Hepatocyte (in vitro differentiated cells): ENCODE measurements at regions not wholly inside any gene's neighbourhood (a gene's known extent, or its start where the extent isn't known, plus 50 kb on each side); places are given as distances from the start of the nearest gene placed in this dataset.

ENCODE experiments used
- DNase-seq: peaks from one replicate; pipeline ENCODE4 v3.0.0-alpha.2; 2016; ENCODE audit warnings: low spot score
- H2AFZ ChIP-seq: fragments of 200-600 bp; sonication (generic); 2 replicates; pipeline ENCODE4 v1.6.0; 2016; ENCODE audit warnings: antibody characterized with exemption, mild to moderate bottlenecking
- H3K27ac ChIP-seq: fragments of 200-600 bp; sonication (generic); 2 replicates; pipeline ENCODE4 v1.5.1; 2016; ENCODE audit warnings: mild to moderate bottlenecking
- H3K27me3 ChIP-seq: fragments of 200-600 bp; sonication (generic); 2 replicates; pipeline ENCODE4 v1.6.1; 2016
- H3K36me3 ChIP-seq: fragments of 200-600 bp; sonication (generic); replicated peaks from 2 replicates; pipeline ENCODE4 v1.5.1; 2016; ENCODE audit warnings: low read depth; ENCODE audit not compliant: insufficient read depth
- H3K4me1 ChIP-seq: fragments of 200-600 bp; sonication (generic); 2 replicates; pipeline ENCODE4 v1.5.1; 2016; ENCODE audit warnings: mild to moderate bottlenecking, moderate library complexity; ENCODE audit not compliant: insufficient read depth
- H3K4me2 ChIP-seq: fragments of 200-600 bp; sonication (generic); 2 replicates; pipeline ENCODE4 v1.6.0; 2016
- H3K4me3 ChIP-seq: fragments of 200-600 bp; sonication (generic); 2 replicates; pipeline ENCODE4 v1.5.1; 2016; ENCODE audit warnings: mild to moderate bottlenecking
- H3K79me2 ChIP-seq: fragments of 200-600 bp; sonication (generic); 2 replicates; pipeline ENCODE4 v1.6.0; 2017; ENCODE audit warnings: mild to moderate bottlenecking
- H3K9me2 ChIP-seq: fragments of 200-600 bp; sonication (generic); replicated peaks from 2 replicates; pipeline ENCODE4 v1.6.0; 2017; ENCODE audit warnings: mild to moderate bottlenecking; ENCODE audit not compliant: insufficient read depth
- H3K9me3 ChIP-seq: fragments of 200-600 bp; sonication (generic); 2 replicates; pipeline ENCODE4 v1.5.1; 2016; ENCODE audit warnings: low read depth, mild to moderate bottlenecking
- H4K20me1 ChIP-seq: fragments of 200-600 bp; sonication (generic); 2 replicates; pipeline ENCODE4 v1.6.0; 2016; ENCODE audit warnings: mild to moderate bottlenecking; ENCODE audit not compliant: insufficient read depth, poor library complexity, severe bottlenecking
- EZH2 ChIP-seq: fragments of 200-600 bp; sonication (generic); IDR thresholded peaks from 2 replicates; pipeline ENCODE4 v1.6.1; 2016; ENCODE audit warnings: antibody characterized with exemption, mild to moderate bottlenecking, borderline replicate concordance
- EZH2phosphoT487 ChIP-seq: fragments of 200-600 bp; sonication (generic); IDR thresholded peaks from one replicate; pipeline ENCODE4 v1.6.1; 2018; ENCODE audit warnings: antibody characterized with exemption, mild to moderate bottlenecking, low read depth, moderate library complexity; ENCODE audit not compliant: unreplicated experiment, severe bottlenecking
- WGBS: methylation state at CpG from one replicate; pipeline ENCODE4 v1.1.6; 2016; ENCODE audit warnings: low lambda C conversion rate; ENCODE audit errors: missing lambda C conversion rate; 5-methylcytosine and 5-hydroxymethylcytosine counted together
- TF ChIP-seq, protein P1 (sequence below): fragments of 200-600 bp; sonication (generic); IDR thresholded peaks from 2 replicates; pipeline ENCODE4 v1.5.1; 2016; ENCODE audit warnings: antibody characterized with exemption, mild to moderate bottlenecking; ENCODE audit not compliant: poor library complexity

DNA sequence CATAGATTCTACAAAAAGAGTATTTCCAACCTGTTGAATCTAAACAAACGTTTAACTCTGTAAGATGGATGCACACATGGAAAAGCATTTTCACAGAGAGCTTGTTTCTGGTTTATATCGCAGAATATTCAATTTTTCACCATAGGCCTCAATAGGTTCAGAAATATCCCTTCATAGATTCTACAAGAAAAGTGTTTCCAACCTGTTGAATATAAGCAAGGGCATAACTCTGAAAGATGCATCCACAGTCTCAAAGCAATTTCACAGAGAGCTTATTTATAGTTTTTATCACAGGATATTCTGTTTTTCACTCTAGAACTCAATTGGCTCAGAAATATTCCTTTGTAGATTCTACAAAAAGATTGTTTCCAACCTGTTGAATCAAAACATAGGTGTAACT, 1483.6 kb downstream of the UQCRFS1 start:
- H3K4me2 ChIP-seq, result no peak overlapping the region
- no peak overlapping the region for H3K27ac ChIP-seq
- no peak overlapping the region for H2AFZ ChIP-seq
- no peaks in the 10 kb centered on the region for H3K79me2 ChIP-seq
- TF ChIP-seq, protein P1, sequence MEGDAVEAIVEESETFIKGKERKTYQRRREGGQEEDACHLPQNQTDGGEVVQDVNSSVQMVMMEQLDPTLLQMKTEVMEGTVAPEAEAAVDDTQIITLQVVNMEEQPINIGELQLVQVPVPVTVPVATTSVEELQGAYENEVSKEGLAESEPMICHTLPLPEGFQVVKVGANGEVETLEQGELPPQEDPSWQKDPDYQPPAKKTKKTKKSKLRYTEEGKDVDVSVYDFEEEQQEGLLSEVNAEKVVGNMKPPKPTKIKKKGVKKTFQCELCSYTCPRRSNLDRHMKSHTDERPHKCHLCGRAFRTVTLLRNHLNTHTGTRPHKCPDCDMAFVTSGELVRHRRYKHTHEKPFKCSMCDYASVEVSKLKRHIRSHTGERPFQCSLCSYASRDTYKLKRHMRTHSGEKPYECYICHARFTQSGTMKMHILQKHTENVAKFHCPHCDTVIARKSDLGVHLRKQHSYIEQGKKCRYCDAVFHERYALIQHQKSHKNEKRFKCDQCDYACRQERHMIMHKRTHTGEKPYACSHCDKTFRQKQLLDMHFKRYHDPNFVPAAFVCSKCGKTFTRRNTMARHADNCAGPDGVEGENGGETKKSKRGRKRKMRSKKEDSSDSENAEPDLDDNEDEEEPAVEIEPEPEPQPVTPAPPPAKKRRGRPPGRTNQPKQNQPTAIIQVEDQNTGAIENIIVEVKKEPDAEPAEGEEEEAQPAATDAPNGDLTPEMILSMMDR, result no peak
- TF ChIP-seq EZH2phosphoT487 (no peak), EZH2 (no peak)
- 88% methylated on average over 2 of the region's 2 CpGs for WGBS
- H3K36me3 ChIP-seq, result peaks cover 8% of the 10 kb centered on the region
- H4K20me1 ChIP-seq, result no peaks in the 10 kb centered on the region
- H3K9me3 ChIP-seq, result peaks cover 47% of the 10 kb centered on the region
- DNase-seq, result no peak
- no peaks in the 10 kb centered on the region for H3K4me1 ChIP-seq
- no peak overlapping the region for H3K4me3 ChIP-seq
- H3K27me3 ChIP-seq, result no peaks in the 10 kb centered on the region
- no peaks in the 10 kb centered on the region for H3K9me2 ChIP-seq

DNA sequence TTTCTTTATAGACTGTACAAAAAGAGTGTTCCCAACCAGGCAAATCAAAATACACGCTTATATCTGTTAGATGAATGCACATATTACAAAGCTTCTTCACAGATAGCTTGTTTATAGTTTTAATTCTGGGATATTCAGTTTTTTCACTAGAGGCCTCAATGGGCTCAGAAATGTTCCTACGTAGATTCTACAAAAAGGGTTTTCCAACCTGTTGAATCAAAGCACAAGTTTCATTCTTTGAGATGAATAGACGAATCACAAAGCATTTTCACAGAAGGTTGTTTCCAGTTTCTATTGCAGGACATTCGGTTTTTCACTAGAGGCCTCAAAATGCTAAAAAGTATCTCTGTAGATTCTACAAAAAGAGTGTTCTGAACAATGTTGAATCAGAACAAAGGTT, 1490.3 kb downstream of the UQCRFS1 start:
- Histone ChIP-seq H3K79me2 (no peaks in the 10 kb centered on the region), H3K27me3 (no peaks in the 10 kb centered on the region), H3K9me3 (peaks cover 22% of the 10 kb centered on the region), H2AFZ (no peak overlapping the region), H3K4me2 (no peak overlapping the region), H3K27ac (no peak overlapping the region), H3K36me3 (no peaks in the 10 kb centered on the region), H3K9me2 (no peaks in the 10 kb centered on the region), H3K4me1 (no peaks in the 10 kb centered on the region), H3K4me3 (no peak overlapping the region), H4K20me1 (no peaks in the 10 kb centered on the region)
- TF ChIP-seq EZH2, result no peak
- TF ChIP-seq, protein P1, result no peak
- no peak for DNase-seq
- 84% methylated on average over 4 of the region's 4 CpGs for WGBS

DNA sequence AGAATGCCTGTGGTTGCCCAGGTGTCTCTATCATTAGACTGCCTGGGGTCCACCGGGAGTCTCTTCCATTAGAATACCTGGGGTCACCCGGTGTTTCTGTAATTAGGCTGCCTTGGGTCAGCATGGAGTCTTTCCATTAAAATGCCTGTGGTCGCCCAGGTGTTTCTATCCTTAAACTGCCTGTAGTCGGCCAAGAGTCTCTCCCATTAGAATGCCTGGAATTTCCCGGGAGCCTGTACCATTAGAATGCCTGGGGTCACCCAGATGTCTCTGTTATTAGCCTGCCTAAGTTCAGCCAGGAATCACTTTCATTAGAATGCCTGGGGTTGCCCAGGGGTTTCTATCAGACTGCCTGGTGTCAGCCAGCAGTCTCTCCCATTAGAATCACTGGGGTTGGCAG, 1492.8 kb downstream of the UQCRFS1 start:
- H3K4me1 ChIP-seq, result no peaks in the 10 kb centered on the region
- H3K4me2 ChIP-seq, result no peak overlapping the region
- no peaks in the 10 kb centered on the region for H3K79me2 ChIP-seq
- peaks cover 12% of the 10 kb centered on the region for H3K9me3 ChIP-seq
- TF ChIP-seq EZH2phosphoT487, result no peak
- TF ChIP-seq EZH2, result no peak
- TF ChIP-seq, protein P1, result no peak
- no peak overlapping the region for H3K27ac ChIP-seq
- H3K36me3 ChIP-seq, result no peaks in the 10 kb centered on the region
- 91% methylated on average over 5 of the region's 5 CpGs for WGBS
- H3K4me3 ChIP-seq, result no peak overlapping the region
- H4K20me1 ChIP-seq, result no peaks in the 10 kb centered on the region
- no peaks in the 10 kb centered on the region for H3K9me2 ChIP-seq
- no peak overlapping the region for H2AFZ ChIP-seq
- no peak for DNase-seq
- no peaks in the 10 kb centered on the region for H3K27me3 ChIP-seq

DNA sequence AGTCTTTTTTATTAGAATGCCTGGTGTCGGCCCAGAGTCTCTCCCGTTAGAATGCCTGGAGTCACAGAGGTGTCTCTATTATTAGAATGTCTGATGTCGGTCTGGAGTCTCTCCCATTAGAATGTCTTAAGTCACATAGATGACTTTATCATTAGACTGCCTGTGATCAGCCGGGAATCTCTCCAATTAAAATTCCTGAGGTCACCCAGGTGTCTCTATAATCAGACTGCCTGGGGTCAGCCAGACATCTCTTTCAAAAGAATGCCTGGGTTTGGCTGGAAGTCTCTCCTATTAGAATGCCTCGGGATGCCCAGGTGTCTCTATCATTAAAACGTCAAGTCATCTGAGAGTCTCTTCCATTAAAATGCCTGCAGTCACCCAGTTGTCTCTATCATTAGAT, 1493.9 kb downstream of the UQCRFS1 start:
- DNase-seq, result no peak
- H3K27me3 ChIP-seq, result no peaks in the 10 kb centered on the region
- no peak overlapping the region for H3K27ac ChIP-seq
- no peak overlapping the region for H3K4me2 ChIP-seq
- TF ChIP-seq EZH2phosphoT487 (no peak), EZH2 (no peak)
- TF ChIP-seq, protein P1, result no peak
- no peak overlapping the region for H2AFZ ChIP-seq
- H3K79me2 ChIP-seq, result no peaks in the 10 kb centered on the region
- peaks cover 12% of the 10 kb centered on the region for H3K9me3 ChIP-seq
- H3K4me1 ChIP-seq, result no peaks in the 10 kb centered on the region
- H3K9me2 ChIP-seq, result no peaks in the 10 kb centered on the region
- no peak overlapping the region for H3K4me3 ChIP-seq
- 88% methylated on average over 6 of the region's 6 CpGs for WGBS
- no peaks in the 10 kb centered on the region for H3K36me3 ChIP-seq
- no peaks in the 10 kb centered on the region for H4K20me1 ChIP-seq
